Ishikawa (cell line): ENCODE measurements at regions not wholly inside any gene's neighbourhood (a gene's known extent, or its start where the extent isn't known, plus 50 kb on each side); places are given as distances from the start of the nearest gene placed in this dataset.

ENCODE experiments used
- CEBPB ChIP-seq: IDR thresholded peaks from 2 replicates; pipeline ENCODE4 v1.6.1; 2012
- EP300 ChIP-seq: IDR thresholded peaks from 2 replicates; pipeline ENCODE4 v1.6.1; 2012; ENCODE audit warnings: borderline replicate concordance
- MAX ChIP-seq: IDR thresholded peaks from 2 replicates; pipeline ENCODE4 v1.6.1; 2012
- RAD21 ChIP-seq: IDR thresholded peaks from 2 replicates; pipeline ENCODE4 v1.6.1; 2012; ENCODE audit warnings: low read depth
- TF ChIP-seq, protein P1 (sequence below): IDR thresholded peaks from 2 replicates; pipeline ENCODE4 v1.6.1; 2012; ENCODE audit warnings: low read depth, mild to moderate bottlenecking

DNA sequence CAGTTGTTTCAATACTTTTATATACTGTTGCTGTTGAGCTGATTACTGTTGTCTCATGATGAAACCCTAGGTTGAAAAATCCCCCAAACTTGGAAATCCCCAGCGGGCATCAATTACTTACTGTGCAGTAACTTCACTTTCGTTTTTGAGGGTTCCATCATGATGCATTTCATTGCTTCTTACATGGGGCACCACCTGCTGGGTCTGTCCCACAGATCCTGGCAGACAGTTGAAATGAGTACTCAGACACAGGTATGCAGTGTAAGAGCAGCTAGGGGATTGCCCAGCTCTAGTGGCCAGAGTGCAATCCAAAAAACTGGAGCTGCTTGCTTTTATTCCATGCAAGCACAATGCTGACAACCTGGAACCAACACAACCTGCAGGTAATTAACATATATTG, 132.5 kb upstream of the ZNF91 start:
- TF ChIP-seq, protein P1, sequence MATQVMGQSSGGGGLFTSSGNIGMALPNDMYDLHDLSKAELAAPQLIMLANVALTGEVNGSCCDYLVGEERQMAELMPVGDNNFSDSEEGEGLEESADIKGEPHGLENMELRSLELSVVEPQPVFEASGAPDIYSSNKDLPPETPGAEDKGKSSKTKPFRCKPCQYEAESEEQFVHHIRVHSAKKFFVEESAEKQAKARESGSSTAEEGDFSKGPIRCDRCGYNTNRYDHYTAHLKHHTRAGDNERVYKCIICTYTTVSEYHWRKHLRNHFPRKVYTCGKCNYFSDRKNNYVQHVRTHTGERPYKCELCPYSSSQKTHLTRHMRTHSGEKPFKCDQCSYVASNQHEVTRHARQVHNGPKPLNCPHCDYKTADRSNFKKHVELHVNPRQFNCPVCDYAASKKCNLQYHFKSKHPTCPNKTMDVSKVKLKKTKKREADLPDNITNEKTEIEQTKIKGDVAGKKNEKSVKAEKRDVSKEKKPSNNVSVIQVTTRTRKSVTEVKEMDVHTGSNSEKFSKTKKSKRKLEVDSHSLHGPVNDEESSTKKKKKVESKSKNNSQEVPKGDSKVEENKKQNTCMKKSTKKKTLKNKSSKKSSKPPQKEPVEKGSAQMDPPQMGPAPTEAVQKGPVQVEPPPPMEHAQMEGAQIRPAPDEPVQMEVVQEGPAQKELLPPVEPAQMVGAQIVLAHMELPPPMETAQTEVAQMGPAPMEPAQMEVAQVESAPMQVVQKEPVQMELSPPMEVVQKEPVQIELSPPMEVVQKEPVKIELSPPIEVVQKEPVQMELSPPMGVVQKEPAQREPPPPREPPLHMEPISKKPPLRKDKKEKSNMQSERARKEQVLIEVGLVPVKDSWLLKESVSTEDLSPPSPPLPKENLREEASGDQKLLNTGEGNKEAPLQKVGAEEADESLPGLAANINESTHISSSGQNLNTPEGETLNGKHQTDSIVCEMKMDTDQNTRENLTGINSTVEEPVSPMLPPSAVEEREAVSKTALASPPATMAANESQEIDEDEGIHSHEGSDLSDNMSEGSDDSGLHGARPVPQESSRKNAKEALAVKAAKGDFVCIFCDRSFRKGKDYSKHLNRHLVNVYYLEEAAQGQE: no peak
- no peak for TF ChIP-seq EP300
- TF ChIP-seq CEBPB: no peak
- no peak for TF ChIP-seq MAX
- TF ChIP-seq RAD21: no peak
